ENCODE measurements at regions not wholly inside any gene's neighbourhood (a gene's known extent, or its start where the extent isn't known, plus 50 kb on each side); places are given as distances from the start of the nearest gene placed in this dataset.

DNA sequence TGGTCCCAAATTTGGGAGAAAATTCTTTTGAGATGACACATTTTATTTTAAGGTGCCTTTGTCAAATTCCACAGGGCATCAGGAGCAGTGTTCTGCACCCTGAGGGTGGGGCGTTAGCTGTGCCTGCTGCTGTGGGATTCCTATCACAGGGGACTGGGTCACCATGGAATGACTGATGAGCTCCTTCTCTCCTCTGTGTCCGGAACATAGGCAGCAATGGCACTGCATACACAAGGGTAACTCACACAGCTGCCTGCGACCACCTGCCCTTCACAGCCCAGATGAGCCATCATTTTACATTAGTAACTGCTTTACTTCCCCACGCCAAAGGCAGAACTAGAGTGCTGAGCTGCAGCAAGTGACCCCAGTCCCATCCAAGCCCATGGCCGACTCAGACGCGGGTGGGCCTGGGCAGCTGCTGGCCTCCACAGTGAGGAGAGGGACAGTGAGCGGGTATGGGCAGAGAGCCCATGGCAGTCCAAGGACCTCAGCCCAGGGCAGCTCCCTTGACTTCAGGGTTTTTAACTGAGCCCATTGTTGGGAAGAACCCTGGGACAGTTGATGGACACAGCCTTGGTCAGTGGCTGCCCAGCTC, 93.7 kb downstream of the GADD45G start:
- H3K36me3 ChIP-seq (replicated peaks in 1 of 2; ENCODE audit: control insufficient read depth in 1 of 2, insufficient read depth in 2 of 2, low read length in 1 of 2), result no peaks in the 10 kb centered on the region
- H3K9me2 ChIP-seq, result no peaks in the 10 kb centered on the region
- H3K27me3 ChIP-seq (ENCODE audit: insufficient read depth), result no peaks in the 10 kb centered on the region
- H3K9ac ChIP-seq, result no peak overlapping the region
- H3K27ac ChIP-seq (ENCODE audit: low read depth in 2 of 2, low read length in 1 of 2), result no peak overlapping the region
- H3K4me2 ChIP-seq, result no peak overlapping the region
- TF ChIP-seq RCOR1 (IDR thresholded peaks at IDR 0.05; ENCODE audit: low read length) (no peak), EP300 (IDR thresholded peaks at IDR 0.05; ENCODE audit: borderline replicate concordance in 1 of 2, low read depth in 1 of 2, low read length in 1 of 2) (no peak), MEF2A (IDR thresholded peaks at IDR 0.05; ENCODE audit: borderline replicate concordance, low read depth) (no peak), FOXJ3 (CRISPR knock-in tag; IDR thresholded peaks at IDR 0.05) (no peak), RFX5 (IDR thresholded peaks at IDR 0.05; ENCODE audit: low read length) (no peak), NRF1 (IDR thresholded peaks at IDR 0.05; ENCODE audit: low read depth, low read length) (no peak), REST (IDR thresholded peaks at IDR 0.05; ENCODE audit: low read depth, low read length) (no peak), RXRA (IDR thresholded peaks at IDR 0.05; ENCODE audit: borderline replicate concordance, low read depth) (no peak), TCF12 (IDR thresholded peaks at IDR 0.05) (no peak), TEAD4 (IDR thresholded peaks at IDR 0.05; ENCODE audit: borderline replicate concordance, insufficient read depth) (no peak)
- TF ChIP-seq, protein P1, sequence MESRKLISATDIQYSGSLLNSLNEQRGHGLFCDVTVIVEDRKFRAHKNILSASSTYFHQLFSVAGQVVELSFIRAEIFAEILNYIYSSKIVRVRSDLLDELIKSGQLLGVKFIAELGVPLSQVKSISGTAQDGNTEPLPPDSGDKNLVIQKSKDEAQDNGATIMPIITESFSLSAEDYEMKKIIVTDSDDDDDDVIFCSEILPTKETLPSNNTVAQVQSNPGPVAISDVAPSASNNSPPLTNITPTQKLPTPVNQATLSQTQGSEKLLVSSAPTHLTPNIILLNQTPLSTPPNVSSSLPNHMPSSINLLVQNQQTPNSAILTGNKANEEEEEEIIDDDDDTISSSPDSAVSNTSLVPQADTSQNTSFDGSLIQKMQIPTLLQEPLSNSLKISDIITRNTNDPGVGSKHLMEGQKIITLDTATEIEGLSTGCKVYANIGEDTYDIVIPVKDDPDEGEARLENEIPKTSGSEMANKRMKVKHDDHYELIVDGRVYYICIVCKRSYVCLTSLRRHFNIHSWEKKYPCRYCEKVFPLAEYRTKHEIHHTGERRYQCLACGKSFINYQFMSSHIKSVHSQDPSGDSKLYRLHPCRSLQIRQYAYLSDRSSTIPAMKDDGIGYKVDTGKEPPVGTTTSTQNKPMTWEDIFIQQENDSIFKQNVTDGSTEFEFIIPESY (IDR thresholded peaks at IDR 0.05; ENCODE audit: borderline replicate concordance, low read depth), result no peak
- no peaks in the 10 kb centered on the region for H3K9me3 ChIP-seq
- POLR2A ChIA-PET, result no interaction called here
- peaks cover 0 to 16% of the 10 kb centered on the region in 2 experiments; a peak in 1 of 4 replicates for H3K4me1 ChIP-seq (ENCODE audit: control insufficient read depth in 1 of 2, insufficient read depth in 2 of 2, low read depth in 1 of 2, low read length in 1 of 2)
- CTCF ChIA-PET, result interaction anchor here (0.6 kb wide), 1 partner anchor 401 kb away, joined by 3 read pairs; no protein-coding TSS in a partner anchor
- H3K79me2 ChIP-seq (ENCODE audit: insufficient read depth), result no peaks in the 10 kb centered on the region
- H3K4me3 ChIP-seq (ENCODE audit: low read depth in 2 of 2, low read length in 1 of 2), result no peak overlapping the region
- H3F3A ChIP-seq (replicated peaks; ENCODE audit: insufficient read depth), result no peaks in the 10 kb centered on the region
- no peak overlapping the region for H2AFZ ChIP-seq (ENCODE audit: low read depth)
- no peak for DNase-seq
- H4K20me1 ChIP-seq (ENCODE audit: insufficient read depth), result no peaks in the 10 kb centered on the region
- 36% methylated on average over 6 of the region's 8 CpGs for WGBS (ENCODE audit: low lambda C conversion rate)

GRCh38 chr9:89699646-89700045, 94.8 kb downstream of the GADD45G start:
- ChIA-PET CTCF (interaction anchor here (0.7 kb wide), 1 partner anchor 96 kb away, joined by 3 read pairs; no protein-coding TSS in a partner anchor), POLR2A (no interaction called here)
- no peaks in the 10 kb centered on the region for H3F3A ChIP-seq (replicated peaks; ENCODE audit: insufficient read depth)
- no peak overlapping the region for H3K9ac ChIP-seq
- H3K79me2 ChIP-seq (ENCODE audit: insufficient read depth), result no peaks in the 10 kb centered on the region
- H3K4me2 ChIP-seq, result no peak overlapping the region
- H3K4me1 ChIP-seq (ENCODE audit: control insufficient read depth in 1 of 2, insufficient read depth in 2 of 2, low read depth in 1 of 2, low read length in 1 of 2), result peaks cover 0 to 16% of the 10 kb centered on the region in 2 experiments; a peak in 1 of 4 replicates
- DNase-seq, result no peak
- 45% methylated on average over 10 of the region's 11 CpGs for WGBS (ENCODE audit: low lambda C conversion rate)
- no peak overlapping the region for H3K4me3 ChIP-seq (ENCODE audit: low read depth in 2 of 2, low read length in 1 of 2)
- H4K20me1 ChIP-seq (ENCODE audit: insufficient read depth), result no peaks in the 10 kb centered on the region
- no peaks in the 10 kb centered on the region for H3K9me3 ChIP-seq
- H3K27me3 ChIP-seq (ENCODE audit: insufficient read depth), result no peaks in the 10 kb centered on the region
- H3K36me3 ChIP-seq (replicated peaks in 1 of 2; ENCODE audit: control insufficient read depth in 1 of 2, insufficient read depth in 2 of 2, low read length in 1 of 2), result no peaks in the 10 kb centered on the region
- no peak overlapping the region for H2AFZ ChIP-seq (ENCODE audit: low read depth)
- no peaks in the 10 kb centered on the region for H3K9me2 ChIP-seq
- no peak overlapping the region for H3K27ac ChIP-seq (ENCODE audit: low read depth in 2 of 2, low read length in 1 of 2)
- TF ChIP-seq CHD2 (IDR thresholded peaks at IDR 0.05; ENCODE audit: low read length, partially characterized antibody) (no peak), CTCF (IDR thresholded peaks at IDR 0.05) (no peak), REST (IDR thresholded peaks at IDR 0.05; ENCODE audit: low read depth, low read length) (no peak), RFX5 (IDR thresholded peaks at IDR 0.05; ENCODE audit: low read length) (no peak), POLR2AphosphoS5 (IDR thresholded peaks at IDR 0.05; ENCODE audit: low read depth, low read length) (no peak), NFIC (IDR thresholded peaks at IDR 0.05; ENCODE audit: borderline replicate concordance) (no peak)
- TF ChIP-seq, protein P2, sequence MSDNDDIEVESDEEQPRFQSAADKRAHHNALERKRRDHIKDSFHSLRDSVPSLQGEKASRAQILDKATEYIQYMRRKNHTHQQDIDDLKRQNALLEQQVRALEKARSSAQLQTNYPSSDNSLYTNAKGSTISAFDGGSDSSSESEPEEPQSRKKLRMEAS (IDR thresholded peaks at IDR 0.05; ENCODE audit: low read depth), result no peak

Measured in SK-N-SH (cell line).